ENCODE measurements at regions not wholly inside any gene's neighbourhood (a gene's known extent, or its start where the extent isn't known, plus 50 kb on each side); places are given as distances from the start of the nearest gene placed in this dataset.
"Not testable (repeated sequence)": the region's sequence is repeated elsewhere in the genome, so short reads cannot be mapped to it uniquely, and the experiment has no call there.

DNA sequence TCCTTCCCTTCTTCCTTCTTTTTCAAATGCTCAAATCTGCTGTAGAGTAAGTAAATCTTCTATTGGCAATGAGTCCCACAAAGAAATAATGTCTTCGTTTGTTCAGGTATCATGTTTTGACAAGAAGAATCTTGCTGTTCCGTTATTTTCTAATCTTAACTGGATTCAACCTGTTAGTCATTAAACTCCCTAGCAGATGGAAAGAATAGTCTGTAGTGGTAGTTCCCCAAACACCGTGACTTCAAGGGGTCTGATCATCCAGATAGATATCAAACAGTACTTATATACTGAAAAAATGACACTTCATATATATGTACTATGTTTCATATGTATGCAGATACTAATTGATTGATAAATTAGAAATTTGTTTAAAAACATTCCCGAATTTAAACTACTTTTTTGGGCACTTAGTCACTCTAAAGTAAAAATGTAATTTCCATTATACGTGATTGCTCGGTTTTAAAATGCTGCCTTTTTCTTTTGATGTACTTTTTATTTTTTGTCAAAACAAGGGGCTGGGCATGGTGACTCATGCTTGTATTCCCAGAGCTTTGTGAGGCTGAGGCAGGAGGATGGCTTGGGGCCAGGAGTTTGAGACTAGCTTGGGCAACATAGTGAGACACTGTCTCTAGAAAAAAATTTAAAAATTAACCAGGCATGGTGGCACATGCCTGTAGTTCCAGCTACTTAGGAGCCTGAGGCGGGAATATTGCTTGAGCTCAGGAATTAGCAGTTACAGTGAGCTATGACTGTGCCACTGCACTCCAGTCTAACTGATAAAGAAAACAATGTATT, 335.7 kb upstream of the SNX7 start:
- no peak for DNase-seq

- no peak for DNase-seq
These were observed 337.6 kb upstream of the SNX7 start for GRCh38 chr1:98323906-98324358.

DNA sequence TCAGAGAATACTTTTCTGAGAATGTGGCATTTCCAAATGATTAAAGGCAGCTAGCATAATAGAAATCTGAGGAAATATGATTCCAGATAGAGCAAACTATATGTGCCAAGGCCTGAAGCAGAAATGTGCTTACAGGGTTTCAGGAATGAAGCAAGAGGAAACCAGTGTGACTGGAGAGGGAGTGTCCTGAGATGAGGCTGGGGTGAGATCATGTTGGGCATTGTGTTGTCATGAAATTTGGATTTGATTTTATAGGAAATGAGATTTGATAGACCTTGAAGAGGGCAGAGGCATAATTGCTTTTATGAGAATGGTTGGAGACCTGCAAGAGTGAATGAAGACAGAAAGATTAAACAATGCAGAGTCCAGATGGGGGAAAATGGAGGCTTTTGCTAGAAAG, 338.1 kb upstream of the SNX7 start:
- no peak for DNase-seq

DNA sequence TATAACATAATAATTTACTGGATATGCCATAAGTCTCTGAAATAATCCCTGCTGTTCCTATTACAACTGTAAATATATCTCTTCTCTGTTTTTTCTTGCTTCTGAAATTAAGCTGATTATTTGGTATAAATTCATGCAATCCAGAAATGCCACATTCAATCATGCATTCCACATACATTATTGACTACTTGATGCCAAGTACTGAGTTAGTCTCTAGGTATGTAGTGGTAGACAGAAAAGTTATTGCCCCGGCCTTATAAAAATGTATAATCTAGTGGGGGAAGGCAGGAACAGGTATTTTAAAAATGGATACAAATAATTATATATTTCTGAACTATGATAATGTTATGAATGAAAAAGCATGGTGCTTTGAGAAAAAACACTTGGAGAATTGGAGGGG, 338.6 kb upstream of the SNX7 start:
- no peak for DNase-seq

DNA sequence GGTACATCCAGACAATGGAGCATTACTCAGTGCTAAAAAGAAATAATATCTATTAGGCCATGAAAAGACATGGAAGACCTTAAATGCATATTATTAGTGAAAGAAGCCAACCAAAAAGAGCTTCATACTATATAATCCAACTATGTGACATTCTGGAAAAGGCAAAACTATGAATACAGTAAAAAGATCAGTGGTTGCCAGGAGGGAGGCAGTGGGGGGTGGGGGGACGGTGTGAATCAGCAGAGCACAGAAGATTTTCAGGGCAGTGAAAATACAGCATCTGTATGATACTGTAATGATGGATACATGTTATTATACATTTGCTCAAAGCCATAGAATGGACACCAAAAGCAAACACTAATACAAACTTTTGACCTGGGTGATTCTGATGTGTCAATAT, 339.4 kb upstream of the SNX7 start:
- DNase-seq, result no peak

- no peak for DNase-seq
These were observed 340.3 kb upstream of the SNX7 start for GRCh38 chr1:98321191-98321590.

DNA sequence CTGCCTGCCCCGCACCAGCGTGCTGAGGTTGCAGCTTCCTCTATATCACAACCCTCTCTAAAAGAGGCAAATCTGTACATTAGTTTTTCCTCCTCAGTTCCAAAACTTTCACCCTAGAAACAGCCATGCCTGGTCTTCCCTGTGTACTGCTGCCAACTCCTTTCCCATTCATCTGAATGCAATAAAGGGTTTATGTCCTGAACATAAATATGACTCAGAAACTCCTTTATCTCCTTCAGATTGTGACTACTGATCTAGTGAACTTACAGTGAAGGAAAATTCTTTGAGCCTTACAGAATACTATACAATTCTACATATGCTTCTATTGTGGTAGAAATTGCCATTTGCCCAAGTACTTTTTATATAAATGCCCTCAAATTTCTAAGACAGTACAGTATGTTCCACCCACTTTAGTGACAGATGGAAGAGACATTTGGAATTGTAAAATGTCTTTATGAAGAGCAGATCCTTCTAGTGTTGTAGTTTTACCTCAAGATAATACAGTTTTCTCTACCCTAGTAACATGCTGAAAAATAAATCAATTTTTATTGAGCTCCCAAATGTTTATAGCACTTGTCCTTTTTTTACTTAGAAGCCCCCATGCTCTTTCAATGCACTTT, 345.1 kb upstream of the SNX7 start:
- no peak for DNase-seq

DNA sequence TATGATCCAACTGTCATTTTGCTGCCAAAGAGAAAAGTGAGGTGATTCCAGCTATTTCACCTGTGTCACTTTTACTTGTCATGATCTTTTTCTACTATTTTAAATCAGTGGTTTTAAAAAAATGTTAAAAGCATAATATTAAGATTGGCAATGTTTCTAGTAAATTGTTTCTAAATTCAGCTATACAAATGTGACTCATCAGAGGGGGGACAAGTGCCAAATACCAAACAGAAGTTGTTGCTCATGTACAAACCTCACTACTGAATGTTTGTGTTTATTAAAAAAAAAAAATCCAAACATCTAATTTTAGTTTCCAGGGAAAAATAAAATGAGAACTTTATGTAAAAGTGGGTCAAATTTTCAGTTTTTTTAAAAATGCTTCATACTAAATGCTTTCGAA, 346.2 kb upstream of the SNX7 start:
- DNase-seq, result no peak

DNA sequence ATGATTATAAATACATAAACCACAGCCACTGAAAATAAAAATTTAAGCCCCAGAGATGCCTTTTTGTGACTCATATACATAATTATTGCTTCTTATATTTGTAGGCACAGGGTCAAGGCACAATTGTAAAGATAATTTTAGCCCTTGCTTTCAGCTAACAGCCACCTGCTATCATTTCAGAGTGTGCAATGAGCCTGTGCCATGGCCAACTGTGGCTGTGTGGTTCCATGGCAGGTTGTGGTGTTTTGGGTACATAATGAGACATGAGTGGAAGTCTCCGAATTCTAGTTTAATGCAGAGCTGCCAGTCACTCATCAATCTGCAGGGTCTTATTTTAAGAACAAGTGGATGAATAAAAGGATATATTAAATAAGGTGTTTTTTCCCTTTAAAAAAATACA, 346.9 kb upstream of the SNX7 start:
- DNase-seq, result no peak

DNA sequence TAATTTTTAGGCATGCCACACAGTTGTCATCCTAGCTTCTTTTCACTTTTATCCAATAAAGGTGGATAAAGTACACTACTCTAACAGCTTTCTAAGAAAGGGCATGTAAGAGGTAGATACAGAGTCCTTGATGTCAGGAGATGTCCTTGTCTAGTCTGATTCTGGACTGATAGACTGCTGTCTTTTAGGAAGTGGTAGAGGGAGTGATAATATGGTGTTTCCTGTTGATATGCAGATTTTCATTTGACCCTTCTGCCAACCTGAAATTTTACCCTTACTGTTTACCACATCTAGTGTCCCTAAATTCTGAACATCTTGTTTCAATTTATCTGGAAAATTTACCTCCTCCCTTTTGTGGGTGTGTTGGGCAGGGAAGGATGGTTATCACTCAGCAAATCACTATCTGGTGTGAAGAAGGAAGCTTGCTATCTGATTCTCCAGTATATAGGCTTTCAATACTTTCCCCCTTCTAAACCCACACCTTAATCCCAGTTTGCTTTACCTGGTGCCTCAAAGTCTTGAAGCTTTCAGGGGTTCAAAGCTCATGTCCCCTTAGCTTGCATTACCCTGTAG, 354.9 kb upstream of the SNX7 start:
- DNase-seq, result no peak

GRCh38 chr1:98305362-98305761, 356.2 kb upstream of the SNX7 start:
- DNase-seq, result no peak

DNA sequence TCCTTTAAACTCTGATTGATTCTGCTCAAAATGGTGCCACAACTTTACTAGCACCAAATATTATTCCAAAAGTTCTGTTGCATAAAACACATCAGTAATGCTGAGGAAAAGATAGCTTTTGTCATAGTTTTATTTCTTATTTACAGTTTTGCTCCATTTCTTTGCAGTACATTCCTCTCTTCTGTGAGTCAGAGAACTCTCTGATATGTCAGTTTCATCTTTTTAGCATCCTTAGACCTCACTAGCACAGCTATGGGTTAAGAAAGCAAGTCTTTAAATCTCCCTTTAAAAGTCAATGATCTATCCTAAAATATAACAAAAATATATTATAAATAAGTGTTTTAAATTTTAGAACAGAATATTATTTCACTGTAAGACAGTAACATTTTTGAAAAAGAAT, 356.6 kb upstream of the SNX7 start:
- DNase-seq, result no peak

DNA sequence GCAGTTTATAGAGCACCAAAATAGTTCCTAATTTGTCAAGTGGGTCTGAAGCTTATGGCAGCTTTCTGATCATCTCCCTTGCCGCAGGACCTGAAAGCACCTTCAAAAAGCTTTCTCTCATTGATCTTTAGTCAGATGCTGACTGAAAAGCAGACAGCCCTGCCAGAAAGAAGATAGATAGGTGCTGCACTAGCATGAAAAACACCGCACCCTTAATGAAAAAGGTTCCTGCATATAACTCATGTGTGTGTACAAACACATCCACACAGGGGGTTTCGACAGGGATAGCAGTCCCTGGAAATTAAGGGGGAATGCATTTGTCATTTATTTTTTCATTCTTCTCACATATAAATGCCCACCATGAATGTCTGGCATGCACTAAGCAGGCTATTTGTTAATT, 361.7 kb upstream of the SNX7 start:
- DNase-seq, result no peak

- no peak for DNase-seq
These were observed 362.2 kb upstream of the SNX7 start for GRCh38 chr1:98299313-98299712.

DNA sequence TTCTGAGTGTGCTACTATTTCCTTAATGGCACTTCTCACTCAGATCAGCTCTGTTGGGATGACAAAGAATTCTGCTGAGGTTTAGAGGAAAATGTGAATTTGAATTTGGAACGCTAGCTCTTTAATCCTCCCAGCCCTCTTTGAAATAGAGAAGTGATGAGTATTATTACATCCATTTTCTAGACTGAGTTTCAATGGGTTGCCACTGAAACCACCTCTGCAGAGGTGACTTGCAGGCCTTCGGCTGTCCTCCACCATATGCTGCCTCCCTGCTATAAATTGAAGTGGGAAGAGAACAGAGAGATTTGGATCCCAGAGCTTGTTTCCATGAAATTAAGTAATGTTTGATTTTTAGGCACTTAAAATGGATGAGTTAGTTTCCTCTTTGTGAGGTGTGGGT, 363.2 kb upstream of the SNX7 start:
- DNase-seq, result no peak

DNA sequence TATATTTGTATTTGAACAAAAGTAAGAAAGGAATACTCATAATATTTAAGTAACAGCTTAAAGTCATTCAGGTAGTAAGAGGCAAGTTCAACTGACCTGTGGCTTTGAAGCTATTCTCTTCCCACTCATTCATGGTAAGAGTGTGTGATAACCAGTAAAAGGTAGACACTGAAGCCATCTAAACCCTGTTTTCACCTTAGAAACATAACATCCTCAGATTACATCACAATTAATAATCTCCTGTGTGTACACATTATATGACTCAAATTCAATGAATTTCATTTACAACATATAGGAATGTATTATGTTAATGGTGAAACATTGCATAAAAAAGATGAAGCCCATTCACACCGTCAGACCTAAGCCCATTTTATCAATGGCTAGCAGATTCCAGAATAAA, 364.8 kb upstream of the SNX7 start:
- DNase-seq, result no peak

DNA sequence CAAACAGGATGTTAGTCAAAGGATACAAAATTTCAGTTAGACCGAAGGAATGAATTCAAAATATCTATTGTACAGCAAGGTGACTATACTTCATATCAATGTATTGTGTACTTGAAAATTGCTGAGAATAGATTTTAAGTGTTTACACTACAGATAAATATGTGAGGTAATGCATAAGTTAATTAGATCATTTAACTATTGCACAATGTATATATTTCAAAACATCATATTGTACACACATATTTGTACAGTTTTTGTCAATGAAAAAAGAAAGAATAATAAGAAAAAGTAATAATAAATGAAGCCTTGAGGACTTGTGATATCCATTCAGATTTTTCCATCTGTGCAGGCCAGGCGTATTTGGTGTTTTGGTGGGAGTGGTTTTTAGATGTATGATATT, 367.4 kb upstream of the SNX7 start:
- DNase-seq, result no peak

GRCh38 chr1:98292994-98293393, 368.5 kb upstream of the SNX7 start:
- DNase-seq, result no peak

- DNase-seq, result no peak
These were observed 368.5 kb upstream of the DPYD start for GRCh38 chr1:98289311-98289710.

DNA sequence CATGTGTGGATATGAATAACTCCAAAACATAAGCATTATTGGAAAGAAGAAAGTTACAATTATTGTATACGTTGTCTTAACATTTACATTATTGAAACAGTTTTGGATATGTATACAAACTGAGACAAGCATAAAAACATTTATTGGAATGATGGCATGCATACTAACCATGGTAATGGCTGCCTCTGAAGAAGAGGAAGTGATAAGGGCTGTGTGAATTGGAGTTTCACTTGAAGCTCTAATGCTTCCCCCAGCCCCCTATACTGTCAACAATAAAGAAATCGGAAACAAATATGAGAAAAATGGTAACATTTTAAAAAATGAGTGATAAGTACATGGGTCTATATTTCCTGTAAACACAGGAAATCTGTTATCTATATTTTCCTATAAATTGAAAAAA, 367.7 kb upstream of the DPYD start:
- DNase-seq, result no peak

- DNase-seq, result no peak
These were observed 366.8 kb upstream of the DPYD start for GRCh38 chr1:98287626-98288025.

DNA sequence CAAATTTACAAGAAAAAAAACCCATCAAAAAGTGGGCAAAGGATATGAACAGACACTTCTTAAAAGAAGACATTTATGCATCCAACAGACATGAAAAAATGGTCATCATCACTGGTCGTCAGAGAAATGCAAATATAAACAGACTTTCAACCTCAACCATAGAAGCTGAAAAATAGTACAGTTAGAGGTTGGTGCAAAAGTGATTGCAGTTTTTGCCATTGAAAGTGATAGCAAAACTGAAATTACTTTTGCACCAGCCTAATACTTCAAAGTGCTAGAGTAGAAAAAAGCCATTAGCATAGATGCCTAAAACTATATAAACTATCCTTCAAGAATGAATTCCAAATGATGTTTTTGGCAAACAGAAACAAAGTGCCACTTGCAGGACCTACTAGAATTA, 365.8 kb upstream of the DPYD start:
- DNase-seq, result no peak

DNA sequence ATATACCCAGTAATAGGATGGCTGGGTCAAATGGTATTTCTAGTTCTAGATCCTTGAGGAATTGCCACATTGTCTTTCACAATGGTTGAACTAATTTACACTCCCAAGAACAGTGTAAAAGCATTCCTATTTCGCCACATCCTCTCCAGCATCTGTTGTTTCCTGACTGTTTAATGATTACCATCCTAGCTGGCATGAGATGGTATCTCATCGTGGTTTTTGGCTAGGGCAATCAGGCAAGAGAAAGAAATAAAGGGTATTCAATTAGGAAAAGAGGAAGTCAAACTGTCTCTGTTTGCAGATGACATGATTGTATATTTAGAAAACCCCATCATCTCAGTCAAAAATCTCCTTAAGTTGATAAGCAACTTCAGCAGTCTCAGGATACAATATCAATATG, 364.5 kb upstream of the DPYD start:
- not testable (repeated sequence) for DNase-seq

DNA sequence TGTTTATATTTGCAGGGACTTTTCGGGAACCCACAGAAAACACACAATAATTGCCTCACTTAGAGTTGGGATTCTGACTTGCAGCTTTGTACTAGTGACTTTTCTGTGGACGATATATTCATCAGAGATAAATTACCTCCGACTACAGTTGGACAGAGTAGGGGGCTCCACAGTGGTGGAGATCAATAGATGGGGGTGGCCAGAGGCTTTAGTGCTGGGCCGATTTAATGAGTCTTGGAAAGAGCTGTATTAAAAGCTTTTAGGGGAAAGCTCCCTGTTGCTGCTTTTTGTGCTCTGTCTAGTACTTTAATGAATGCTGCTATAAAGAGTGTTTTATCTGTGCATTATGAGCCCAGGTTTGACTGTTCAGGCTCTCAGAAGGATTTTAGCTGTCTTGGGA, 359.2 kb upstream of the DPYD start:
- DNase-seq, result no peak

DNA sequence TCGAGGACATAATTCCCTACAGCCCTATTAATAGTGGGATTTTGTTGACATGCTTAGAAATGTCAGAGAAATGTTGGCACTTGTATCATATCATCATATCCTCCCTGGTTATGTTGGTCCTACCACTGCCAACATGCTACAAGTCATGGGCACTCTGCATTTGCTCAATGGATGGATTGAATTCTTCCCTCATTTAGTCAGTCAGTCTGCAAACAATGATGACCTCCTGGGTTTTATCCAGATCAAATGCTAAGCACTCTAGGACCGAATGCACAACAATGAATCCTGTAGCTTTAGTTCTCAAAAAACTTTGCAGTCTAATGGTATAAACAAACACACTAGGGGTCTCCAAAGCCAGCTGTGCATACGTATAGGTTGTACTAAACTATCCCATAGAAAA, 357.2 kb upstream of the DPYD start:
- no peak for DNase-seq
